HEK293T (cell line): ENCODE measurements at regions not wholly inside any gene's neighbourhood (a gene's known extent, or its start where the extent isn't known, plus 50 kb on each side); places are given as distances from the start of the nearest gene placed in this dataset.

Source experiments
- ARNT ChIP-seq: fragments of 450-650 bp; IDR thresholded peaks from 2 replicates; pipeline ENCODE4 v1.6.1; 2017; ENCODE audit warnings: mild to moderate bottlenecking
- BHLHE40 ChIP-seq: fragments of 450-650 bp; IDR thresholded peaks from 2 replicates; pipeline ENCODE4 v1.6.1; 2016; ENCODE audit warnings: mild to moderate bottlenecking, moderate library complexity, borderline replicate concordance
- ELF4 ChIP-seq: fragments of 450-650 bp; IDR thresholded peaks from 2 replicates; pipeline ENCODE4 v1.6.1; 2017; ENCODE audit warnings: antibody characterized with exemption
- FOXA1 ChIP-seq: fragments of 450-650 bp; IDR thresholded peaks from 2 replicates; pipeline ENCODE4 v1.6.1; 2016; ENCODE audit warnings: mild to moderate bottlenecking
- FOXK2 ChIP-seq: fragments of 450-650 bp; IDR thresholded peaks from 2 replicates; pipeline ENCODE4 v1.6.1; 2016; ENCODE audit warnings: mild to moderate bottlenecking
- FOXM1 ChIP-seq: fragments of 450-650 bp; IDR thresholded peaks from 2 replicates; pipeline ENCODE4 v1.6.1; 2017; ENCODE audit warnings: mild to moderate bottlenecking, borderline replicate concordance
- HDGF ChIP-seq: fragments of 450-650 bp; IDR thresholded peaks from 2 replicates; pipeline ENCODE4 v1.6.1; 2017; ENCODE audit warnings: antibody characterized with exemption, borderline replicate concordance
- LEF1 ChIP-seq: fragments of 450-650 bp; IDR thresholded peaks from 2 replicates; pipeline ENCODE4 v1.6.1; 2017; ENCODE audit warnings: mild to moderate bottlenecking, borderline replicate concordance
- NFRKB ChIP-seq: fragments of 450-650 bp; IDR thresholded peaks from 2 replicates; pipeline ENCODE4 v1.6.1; 2016; ENCODE audit warnings: mild to moderate bottlenecking, moderate library complexity
- PKNOX1 ChIP-seq: fragments of 450-650 bp; IDR thresholded peaks from 2 replicates; pipeline ENCODE4 v1.6.1; 2016
- SP1 ChIP-seq: fragments of 450-650 bp; IDR thresholded peaks from 2 replicates; pipeline ENCODE4 v1.6.1; 2017
- SUZ12 ChIP-seq: fragments of 450-650 bp; IDR thresholded peaks from 2 replicates; pipeline ENCODE4 v1.6.1; 2016; ENCODE audit warnings: mild to moderate bottlenecking
- TARDBP ChIP-seq: fragments of 450-650 bp; IDR thresholded peaks from 2 replicates; pipeline ENCODE4 v1.6.1; 2016
- ZNF384 ChIP-seq: fragments of 450-650 bp; IDR thresholded peaks from 2 replicates; pipeline ENCODE4 v1.6.1; 2016

GRCh38 chr4:184949020-184949419, 69.3 kb upstream of the HELT start:
- TF ChIP-seq SP1 (no peak), BHLHE40 (no peak), TARDBP (no peak), FOXK2 (no peak), NFRKB (no peak), PKNOX1 (no peak), FOXA1 (no peak), HDGF (no peak), LEF1 (no peak), FOXM1 (no peak), ELF4 (no peak), SUZ12 (no peak), ZNF384 (no peak), ARNT (no peak)
